ENCODE measurements at regions not wholly inside any gene's neighbourhood (a gene's known extent, or its start where the extent isn't known, plus 50 kb on each side); places are given as distances from the start of the nearest gene placed in this dataset.

DNA sequence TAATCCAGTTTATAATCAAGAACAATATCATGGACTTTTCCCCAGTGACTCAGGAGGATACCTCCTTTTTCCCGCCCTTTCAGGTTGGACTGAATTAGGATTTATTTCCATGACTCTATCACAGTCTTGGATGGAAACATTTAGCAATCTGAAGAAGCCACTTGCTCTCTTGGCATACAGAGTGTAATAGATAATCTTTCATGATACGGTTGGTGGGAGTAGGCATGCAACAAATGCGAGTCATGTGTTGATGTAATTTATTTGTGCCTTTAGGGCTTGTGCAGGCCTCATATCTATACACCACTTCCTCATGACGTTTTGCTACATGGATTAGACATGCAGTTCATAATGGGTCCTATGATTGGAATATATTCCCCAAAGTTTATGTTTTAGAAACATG, 54.2 kb upstream of the MCTP2 start:
- no peak for DNase-seq

GRCh38 chr15:94175420-94175819, 55.9 kb upstream of the MCTP2 start:
- DNase-seq = no peak

- DNase-seq = no peak
These were observed 57.0 kb upstream of the MCTP2 start for GRCh38 chr15:94174399-94174802.

DNA sequence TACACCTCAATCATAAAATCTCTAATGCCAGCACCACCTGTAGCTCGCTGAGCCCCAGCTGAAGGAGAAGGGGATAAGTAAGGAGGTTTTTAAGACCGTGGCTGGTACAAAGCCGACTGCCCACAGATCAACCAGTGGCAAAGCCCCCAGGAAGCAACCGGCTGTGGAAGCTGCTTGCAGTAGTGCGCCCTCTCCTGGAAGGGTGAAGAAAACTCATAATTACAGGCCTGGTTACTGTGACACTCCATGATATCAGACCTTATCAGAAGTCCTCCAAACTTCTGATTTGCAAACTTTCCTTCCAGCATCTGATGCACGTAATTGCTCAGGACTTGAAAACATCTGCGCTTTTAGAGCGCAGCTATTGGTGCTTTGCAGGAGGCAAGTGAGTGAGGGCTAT, 63.1 kb upstream of the MCTP2 start:
- DNase-seq = no peak

GRCh38 chr15:94164971-94165370, 66.4 kb upstream of the MCTP2 start:
- no peak for DNase-seq

- peak; percentile 43 for DNase-seq
These were observed 67.1 kb upstream of the MCTP2 start for GRCh38 chr15:94164202-94164807.

DNA sequence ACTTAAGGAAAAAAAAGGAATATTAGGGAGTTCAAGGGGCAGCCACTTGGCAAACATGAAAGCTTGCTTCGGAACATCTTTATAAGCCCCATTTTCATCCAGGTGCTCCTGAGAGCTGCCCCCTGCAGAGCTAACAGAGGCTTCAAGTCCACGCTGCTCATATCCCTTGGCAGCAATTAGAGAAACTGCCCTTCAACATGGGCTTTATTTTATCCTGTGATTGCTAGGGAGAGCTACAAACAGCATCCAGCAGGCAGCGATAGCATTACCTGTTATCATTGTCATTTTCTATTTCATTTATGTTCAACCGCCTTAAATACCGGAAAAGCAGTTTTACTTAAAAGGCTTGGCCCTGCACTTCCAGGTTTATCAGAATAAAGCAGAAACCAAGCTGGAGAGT, 68.4 kb upstream of the MCTP2 start:
- DNase-seq = peak; percentile 35

DNA sequence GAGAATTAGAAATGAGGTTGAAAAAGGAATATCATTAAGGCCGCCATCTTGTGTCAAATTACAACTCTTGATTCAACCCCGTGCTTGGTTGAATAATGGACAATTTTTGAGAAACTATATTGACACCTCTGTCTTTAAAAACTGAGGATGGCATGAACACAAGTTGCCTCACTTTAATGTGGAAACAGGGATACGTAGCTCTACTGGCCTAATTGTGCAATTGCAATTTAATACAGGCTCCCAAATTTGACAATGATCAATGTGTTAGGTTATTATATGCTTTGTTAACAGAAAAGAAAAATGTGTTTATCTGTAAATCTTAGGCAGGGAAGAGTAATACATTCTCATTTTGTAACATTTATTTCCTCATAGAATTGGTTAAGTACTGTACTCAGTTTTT, 77.1 kb upstream of the MCTP2 start:
- DNase-seq = no peak

GRCh38 chr15:94145046-94145445, 86.3 kb upstream of the MCTP2 start:
- DNase-seq = no peak

- DNase-seq = no peak
These were observed 89.6 kb upstream of the MCTP2 start for GRCh38 chr15:94141802-94142201.

DNA sequence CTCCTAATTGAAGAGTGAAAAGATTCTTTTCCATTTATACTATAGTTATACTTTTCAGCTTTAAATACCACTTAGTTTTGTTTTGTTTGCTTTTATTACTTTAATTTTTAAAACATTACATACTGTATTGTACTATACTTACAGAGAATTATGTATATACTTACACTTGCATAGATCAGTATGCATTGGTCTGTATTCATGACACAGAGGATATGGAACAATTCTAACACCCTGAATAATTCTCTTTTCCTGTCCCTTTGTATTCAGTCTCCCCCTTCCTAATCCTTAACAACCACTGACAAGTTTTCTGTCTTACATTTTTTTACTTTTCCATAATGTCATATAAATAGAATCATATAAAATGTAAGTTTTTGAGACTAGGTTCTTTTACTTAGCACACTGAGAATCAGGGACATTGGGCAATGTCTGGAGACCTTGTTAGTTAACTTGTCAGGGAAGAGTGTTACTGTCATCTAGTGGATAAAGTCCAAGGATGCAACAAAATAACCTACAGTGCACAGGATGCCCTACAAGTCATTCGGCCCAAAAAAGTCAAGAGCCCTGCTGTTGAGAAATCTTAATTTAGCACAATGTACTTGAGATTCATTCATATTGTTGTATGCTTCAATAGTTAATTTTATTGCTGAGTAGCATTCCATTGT, 95.7 kb upstream of the MCTP2 start:
- no peak for DNase-seq

GRCh38 chr15:94131875-94132274, 99.5 kb upstream of the MCTP2 start:
- no peak for DNase-seq

DNA sequence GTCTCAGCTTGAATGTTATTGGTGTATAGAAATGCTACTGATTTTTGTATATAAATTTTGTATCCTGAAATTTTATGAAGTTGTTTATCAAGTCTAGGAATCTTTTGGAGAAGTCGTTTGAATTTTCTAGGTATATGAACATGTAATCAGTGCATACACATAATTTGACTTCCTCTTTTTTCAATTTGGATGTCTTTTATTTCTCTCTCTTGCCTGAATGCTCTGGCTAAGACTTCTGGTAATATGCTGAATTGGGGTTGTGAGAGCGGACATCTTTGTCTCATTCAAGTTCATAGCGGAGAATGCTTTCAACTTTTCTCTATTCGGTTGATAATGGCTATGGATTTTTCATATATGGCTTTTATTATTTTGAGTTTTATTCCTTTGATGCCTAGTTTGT, 100.9 kb upstream of the MCTP2 start:
- no peak for DNase-seq

DNA sequence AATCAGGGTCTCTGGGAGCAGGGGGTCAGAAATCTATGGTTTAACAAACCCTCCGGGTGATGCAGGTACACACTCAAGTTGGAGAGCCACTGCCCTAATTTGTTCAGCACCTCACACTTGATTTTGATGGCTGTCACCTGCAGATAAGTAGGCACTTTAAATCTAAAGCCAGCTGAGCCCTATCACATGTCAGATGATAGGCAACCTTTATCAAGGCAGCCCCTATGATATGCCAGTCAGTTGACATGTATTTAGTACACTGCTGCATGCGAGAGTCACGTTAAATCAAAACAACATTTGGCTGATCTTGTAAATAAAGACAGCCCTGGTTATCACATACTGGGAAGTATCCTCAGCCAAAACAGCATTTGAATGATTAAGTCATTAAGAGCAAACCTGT, 104.4 kb upstream of the MCTP2 start:
- no peak for DNase-seq

GRCh38 chr15:94125698-94126097, 105.7 kb upstream of the MCTP2 start:
- no peak for DNase-seq

DNA sequence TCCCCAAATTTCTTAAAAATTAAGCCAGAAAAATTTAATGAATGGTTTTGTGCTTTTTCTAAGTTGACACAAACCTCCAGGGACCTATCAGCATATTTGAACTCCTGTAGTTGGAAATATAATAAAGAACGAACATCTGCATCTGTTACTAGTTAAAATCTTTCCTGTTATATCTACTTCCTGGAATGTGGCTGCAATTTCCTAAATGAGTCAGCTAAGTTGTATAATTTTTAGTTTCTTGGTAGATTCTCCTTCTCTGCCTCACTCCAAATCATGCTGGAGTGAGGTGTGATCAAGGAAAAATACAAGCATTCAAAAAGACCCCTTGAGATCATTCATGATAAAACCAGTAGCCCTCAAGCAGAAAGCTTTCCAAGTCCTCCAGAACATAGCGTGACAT, 106.2 kb upstream of the MCTP2 start:
- no peak for DNase-seq

DNA sequence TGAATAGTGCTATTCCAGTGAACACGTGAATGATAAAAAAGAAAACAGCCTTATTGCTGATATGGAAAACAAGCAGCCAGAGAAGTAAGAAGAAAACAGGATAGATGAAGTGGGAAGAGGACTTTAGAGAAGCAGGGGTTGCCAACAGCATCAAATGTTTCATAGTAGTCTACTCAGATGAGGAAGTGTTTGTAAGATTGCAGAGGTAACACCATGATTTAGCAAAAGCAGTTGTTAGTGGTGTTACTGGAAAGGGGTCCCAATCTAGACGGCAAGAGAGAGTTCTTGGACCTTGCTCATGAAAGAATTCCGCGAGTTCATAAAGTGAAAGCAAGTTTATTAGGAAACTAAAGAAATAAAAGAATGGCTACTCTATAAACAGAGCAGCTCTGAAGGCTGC, 108.8 kb upstream of the MCTP2 start:
- no peak for DNase-seq

DNA sequence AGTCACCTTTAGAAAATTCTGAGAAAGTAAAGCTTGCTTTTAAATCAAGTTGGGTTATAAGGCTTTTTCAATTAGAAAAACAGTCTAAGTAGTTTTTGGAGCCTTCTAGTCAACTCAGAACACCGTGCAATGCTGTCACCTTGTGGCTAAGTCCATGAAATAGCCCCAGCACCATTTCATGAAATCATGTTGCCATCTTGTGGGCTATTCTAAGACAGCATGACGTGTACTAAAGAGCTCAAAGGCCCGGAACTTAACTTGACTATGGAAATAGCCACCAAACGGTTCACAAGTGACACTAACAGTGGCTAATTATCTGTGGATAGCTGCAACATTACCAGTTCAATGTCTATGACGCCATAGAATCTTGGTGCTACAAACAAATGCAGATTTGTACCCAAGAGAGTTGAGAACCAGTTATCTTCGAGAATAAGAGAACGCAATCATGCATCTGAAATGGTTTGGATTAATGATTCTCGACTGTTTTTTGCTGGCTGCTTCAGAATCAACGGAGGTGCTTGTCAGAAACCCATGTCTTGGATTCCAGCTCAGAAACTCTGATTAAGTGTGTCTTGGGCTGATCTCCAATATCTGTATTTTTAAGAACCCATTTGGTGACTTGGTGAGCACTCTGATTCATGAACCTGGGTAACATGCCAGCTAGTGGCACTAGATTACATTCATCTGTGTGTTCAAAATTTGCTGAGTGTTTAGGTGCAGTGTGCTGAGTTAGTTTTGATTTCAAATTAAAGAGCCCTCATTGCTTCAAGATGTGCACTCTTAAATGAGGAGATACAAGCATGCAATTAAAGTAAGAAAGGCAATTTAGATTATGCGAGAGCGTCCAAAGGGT, 111.2 kb upstream of the MCTP2 start:
- peak; percentile 46 for DNase-seq

GRCh38 chr15:94119298-94119811, 112.0 kb upstream of the MCTP2 start:
- DNase-seq = no peak

GRCh38 chr15:94110476-94111130, 120.8 kb upstream of the MCTP2 start:
- no peak for DNase-seq

GRCh38 chr15:94107652-94108051, 123.7 kb upstream of the MCTP2 start:
- no peak for DNase-seq

DNA sequence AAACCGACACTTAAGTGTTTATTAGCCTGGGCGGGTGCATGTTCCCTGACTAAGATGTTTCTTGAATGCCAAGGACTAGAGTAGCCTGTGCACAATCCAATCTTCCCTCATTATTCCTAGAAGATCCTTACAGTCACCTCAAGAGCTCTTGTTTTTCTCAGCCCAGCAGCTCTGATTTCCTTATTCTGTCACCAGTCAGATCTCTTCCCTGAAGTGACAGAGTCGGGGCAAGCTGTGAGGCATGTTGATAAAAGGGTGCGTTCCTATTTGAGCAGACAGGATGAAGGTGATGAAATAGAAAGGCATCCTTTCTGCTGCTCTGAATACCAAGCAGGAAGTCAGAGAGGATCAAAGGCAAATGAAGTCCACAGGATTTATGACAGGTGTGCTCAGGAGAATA, 125.6 kb upstream of the MCTP2 start:
- peak; percentile 43 for DNase-seq

DNA sequence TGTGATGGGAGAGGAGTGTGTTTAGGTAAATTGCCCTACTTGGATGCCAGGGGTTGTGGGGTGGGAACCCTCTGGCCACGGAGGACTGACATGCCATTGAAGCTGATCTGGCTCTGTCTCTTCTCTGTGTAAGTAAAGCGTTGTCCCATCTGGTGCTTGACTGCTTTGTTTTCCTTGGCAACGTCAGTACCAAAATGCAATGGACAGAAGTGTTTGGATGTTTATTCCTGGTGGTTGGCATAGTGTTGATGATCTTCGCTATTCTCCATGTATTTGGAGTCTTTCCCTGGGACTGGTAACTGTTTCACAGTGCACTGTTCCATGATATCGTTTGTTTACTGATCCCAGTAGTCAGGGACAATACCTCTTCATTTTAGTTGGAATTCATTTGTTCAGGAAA, 130.5 kb upstream of the MCTP2 start:
- no peak for DNase-seq

GRCh38 chr15:94099574-94099960, 131.8 kb upstream of the MCTP2 start:
- no peak for DNase-seq
